Suprapubic skin (tissue), 4 donors: ENCODE measurements at regions not wholly inside any gene's neighbourhood (a gene's known extent, or its start where the extent isn't known, plus 50 kb on each side); places are given as distances from the start of the nearest gene placed in this dataset.
"Not testable (repeated sequence)": the region's sequence is repeated elsewhere in the genome, so short reads cannot be mapped to it uniquely, and the experiment has no call there.

ENCODE experiments used
- DNase-seq, 2 donors: peaks; one replicate each; pipeline ENCODE4 v3.0.0-alpha.2; 2019; ENCODE audit warnings: low spot score in 2 of 2
- H3K27ac ChIP-seq: fragments of 200-600 bp; sonication (generic); one replicate; pipeline ENCODE4 v1.5.1; 2019
- H3K27me3 ChIP-seq: fragments of 200-600 bp; sonication (generic); one replicate; pipeline ENCODE4 v1.5.1; 2019
- H3K36me3 ChIP-seq: fragments of 200-600 bp; sonication (generic); one replicate; pipeline ENCODE4 v1.5.1; 2019
- H3K4me1 ChIP-seq: fragments of 200-600 bp; sonication (generic); one replicate; pipeline ENCODE4 v1.5.1; 2019
- H3K4me3 ChIP-seq: fragments of 200-600 bp; sonication (generic); one replicate; pipeline ENCODE4 v1.5.1; 2019; ENCODE audit warnings: mild to moderate bottlenecking
- H3K9me3 ChIP-seq: fragments of 200-600 bp; sonication (generic); one replicate; pipeline ENCODE4 v1.5.1; 2019
- WGBS: methylation state at CpG from one replicate; pipeline ENCODE4 v1.1.5; 2018; 5-methylcytosine and 5-hydroxymethylcytosine counted together

GRCh38 chr2:87262184-87262702, 240.6 kb upstream of the PLGLB1 start:
- not testable (repeated sequence) for H3K4me1 ChIP-seq, H3K27ac ChIP-seq, DNase-seq, H3K9me3 ChIP-seq, H3K27me3 ChIP-seq, H3K4me3 ChIP-seq, H3K36me3 ChIP-seq
- WGBS: no CpG with 5 or more reads among the region's 4 CpGs

GRCh38 chr2:87263868-87264518, 242.3 kb upstream of the PLGLB1 start:
- not testable (repeated sequence) for H3K4me3 ChIP-seq, H3K36me3 ChIP-seq, DNase-seq, H3K4me1 ChIP-seq, H3K9me3 ChIP-seq, H3K27ac ChIP-seq, H3K27me3 ChIP-seq
- 40% methylated on average over 1 of the region's 3 CpGs for WGBS

- 86% methylated on average over 2 of the region's 2 CpGs for WGBS
- not testable (repeated sequence) for DNase-seq, H3K4me1 ChIP-seq, H3K4me3 ChIP-seq, H3K36me3 ChIP-seq, H3K27ac ChIP-seq, H3K27me3 ChIP-seq, H3K9me3 ChIP-seq
Observed at GRCh38 chr2:87275192-87275591, 253.5 kb upstream of the PLGLB1 start.

- H3K4me1 ChIP-seq, H3K36me3 ChIP-seq, DNase-seq, H3K4me3 ChIP-seq, H3K9me3 ChIP-seq, H3K27ac ChIP-seq, H3K27me3 ChIP-seq: not testable (repeated sequence)
- WGBS: 83% methylated on average over 4 of the region's 5 CpGs
Observed at GRCh38 chr2:87275974-87276629, 254.5 kb upstream of the PLGLB1 start.

- H3K27ac ChIP-seq, H3K36me3 ChIP-seq, H3K4me3 ChIP-seq, H3K4me1 ChIP-seq, H3K9me3 ChIP-seq, H3K27me3 ChIP-seq, DNase-seq: not testable (repeated sequence)
- WGBS: 94% methylated on average over 1 of the region's 2 CpGs
Observed at GRCh38 chr2:87276673-87277072, 255.0 kb upstream of the PLGLB1 start.

GRCh38 chr2:87277734-87278133, 256.1 kb upstream of the PLGLB1 start:
- not testable (repeated sequence) for H3K27ac ChIP-seq, H3K9me3 ChIP-seq, H3K4me3 ChIP-seq, DNase-seq, H3K4me1 ChIP-seq, H3K27me3 ChIP-seq, H3K36me3 ChIP-seq
- no CpG with 5 or more reads among the region's 3 CpGs for WGBS

DNA sequence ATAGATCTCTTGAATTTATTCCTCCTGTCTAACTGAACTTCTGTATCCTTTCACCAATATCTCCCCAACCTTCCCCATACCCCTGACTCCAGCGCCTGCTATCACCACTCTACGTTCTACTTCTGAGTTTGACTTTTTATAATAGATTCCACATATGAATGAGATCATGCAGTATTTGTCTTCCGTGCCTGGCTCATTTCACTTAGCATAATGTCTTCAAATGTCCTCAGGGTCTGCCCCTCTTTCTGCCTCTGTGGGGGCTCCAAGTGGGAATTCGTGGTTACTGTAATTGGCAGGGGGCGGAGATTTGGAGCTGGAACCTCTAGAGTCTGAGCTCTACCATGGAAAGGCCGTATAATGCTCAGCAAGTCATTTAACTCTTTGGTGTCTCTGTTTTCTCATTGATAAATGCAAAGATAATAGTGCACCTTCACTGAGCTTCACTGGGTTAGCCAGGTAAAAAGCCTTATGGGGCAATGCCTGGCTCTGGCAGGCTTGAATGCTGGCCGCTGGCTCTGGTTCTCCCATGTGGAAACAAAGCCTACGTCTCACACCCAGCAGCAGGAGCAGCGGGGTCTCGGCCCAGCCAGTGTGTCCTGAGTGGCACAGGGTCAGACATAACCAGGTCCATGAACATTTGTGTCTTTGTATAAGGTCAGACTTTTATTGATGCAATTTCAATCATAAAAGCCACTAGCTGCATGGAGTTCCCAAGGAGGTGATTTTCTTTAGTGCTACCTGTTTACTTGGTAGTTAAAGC, 259.1 kb upstream of the PLGLB1 start:
- H3K27me3 ChIP-seq, H3K9me3 ChIP-seq, H3K4me1 ChIP-seq, H3K4me3 ChIP-seq, H3K27ac ChIP-seq, H3K36me3 ChIP-seq, DNase-seq: not testable (repeated sequence)
- WGBS: no CpG with 5 or more reads among the region's 10 CpGs

DNA sequence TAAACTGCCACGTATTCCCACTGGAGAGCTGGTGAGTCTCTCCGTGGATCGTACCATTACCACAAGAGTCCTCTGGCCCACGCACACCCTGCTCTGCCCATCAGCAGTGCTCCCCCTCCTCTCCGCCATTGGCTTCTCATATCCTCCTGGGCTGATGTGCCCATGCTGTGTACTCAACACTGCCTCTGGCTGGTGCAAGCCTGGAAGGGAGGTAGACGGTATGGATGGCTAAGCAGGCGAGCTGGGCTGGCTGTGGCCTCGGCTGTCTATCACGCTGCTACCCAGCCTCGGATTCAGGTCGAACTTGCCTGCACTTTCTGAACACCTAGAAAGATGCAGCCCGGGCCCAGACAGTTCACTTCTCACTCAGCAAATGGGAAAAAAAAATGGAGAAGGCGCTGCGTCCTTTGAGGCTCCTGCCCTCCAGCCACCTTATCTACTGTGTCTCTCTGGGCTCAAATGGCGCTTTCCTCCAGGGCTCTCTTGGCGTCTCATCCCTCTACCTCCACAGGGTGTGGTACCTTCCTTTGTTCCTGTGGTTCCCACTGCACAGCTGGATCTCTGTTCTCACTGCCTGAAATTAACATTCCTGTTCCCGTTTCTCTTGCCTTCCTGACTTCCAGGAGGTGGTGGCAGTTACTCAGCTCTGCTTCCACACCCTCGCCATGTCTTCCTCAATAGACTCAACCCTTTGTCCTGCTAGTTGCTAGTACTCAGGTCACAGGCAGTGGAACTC, 262.3 kb upstream of the PLGLB1 start:
- not testable (repeated sequence) for H3K36me3 ChIP-seq, DNase-seq, H3K9me3 ChIP-seq, H3K4me1 ChIP-seq, H3K27me3 ChIP-seq, H3K4me3 ChIP-seq, H3K27ac ChIP-seq
- WGBS: 73% methylated on average over 17 of the region's 18 CpGs

GRCh38 chr2:87284471-87284772, 262.8 kb upstream of the PLGLB1 start:
- not testable (repeated sequence) for H3K4me3 ChIP-seq, H3K9me3 ChIP-seq, H3K27me3 ChIP-seq, DNase-seq, H3K27ac ChIP-seq, H3K4me1 ChIP-seq, H3K36me3 ChIP-seq
- no CpG with 5 or more reads among the region's 9 CpGs for WGBS

DNA sequence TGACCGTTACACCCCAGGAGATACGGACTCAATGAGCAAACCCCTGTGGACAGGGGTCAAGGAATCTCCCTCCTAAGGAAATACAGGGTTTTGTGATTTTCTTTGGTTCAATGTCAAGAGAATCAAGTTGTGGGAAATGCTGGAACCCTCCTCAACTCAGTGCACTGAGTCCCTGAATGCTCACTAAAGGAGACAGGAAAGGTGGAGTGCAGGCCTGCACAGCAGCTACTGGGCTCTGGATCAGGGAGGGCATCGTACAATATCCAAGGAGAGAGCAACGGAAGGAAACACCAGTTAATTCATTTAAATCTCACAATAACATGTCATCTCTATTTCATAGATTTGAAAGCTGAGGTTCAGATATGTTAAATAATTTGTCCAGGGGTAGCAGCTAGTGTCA, 263.5 kb upstream of the PLGLB1 start:
- not testable (repeated sequence) for H3K27ac ChIP-seq, H3K36me3 ChIP-seq, H3K4me3 ChIP-seq, H3K4me1 ChIP-seq, H3K27me3 ChIP-seq, DNase-seq, H3K9me3 ChIP-seq
- WGBS: 88% methylated on average over 4 of the region's 4 CpGs

- not testable (repeated sequence) for H3K9me3 ChIP-seq, H3K27ac ChIP-seq
Observed at GRCh38 chr2:87290566-87291307, 269.1 kb upstream of the PLGLB1 start.

GRCh38 chr2:87291400-87292200, 270.0 kb upstream of the PLGLB1 start:
- H3K27ac ChIP-seq, H3K9me3 ChIP-seq, H3K4me1 ChIP-seq, H3K27me3 ChIP-seq, H3K4me3 ChIP-seq, DNase-seq, H3K36me3 ChIP-seq: not testable (repeated sequence)
- 83% methylated on average over 6 of the region's 7 CpGs for WGBS

More at GRCh38 chr2:87290566-87291307, 269.1 kb upstream of the PLGLB1 start:
- WGBS: 51% methylated on average over 5 of the region's 7 CpGs
- DNase-seq, H3K27me3 ChIP-seq, H3K4me3 ChIP-seq, H3K4me1 ChIP-seq, H3K36me3 ChIP-seq: not testable (repeated sequence)
